Astrocyte (in vitro differentiated cells and primary cell): ENCODE measurements at regions not wholly inside any gene's neighbourhood (a gene's known extent, or its start where the extent isn't known, plus 50 kb on each side); places are given as distances from the start of the nearest gene placed in this dataset.

Experiments
- DNase-seq: peaks from one replicate; pipeline ENCODE4 v3.0.0-alpha.2; 2010; ENCODE audit warnings: low read depth
- FAIRE-seq: peaks from 2 replicates; lab custom pipeline; 2011; peaks lifted over from hg19 to GRCh38; lab: Jason Lieb, UNC
- H2AFZ ChIP-seq: 2 replicates; pipeline ENCODE4 v1.6.0; 2012; ENCODE audit warnings: low read depth, low read length, inconsistent platforms
- H3K27ac ChIP-seq: 2 replicates; pipeline ENCODE4 v1.5.1; 2011; ENCODE audit warnings: low read depth, low read length, inconsistent platforms
- H3K27me3 ChIP-seq: 2 replicates; pipeline ENCODE4 v1.6.0; 2011; ENCODE audit warnings: low read length, inconsistent platforms; ENCODE audit not compliant: insufficient read depth
- H3K36me3 ChIP-seq: 2 replicates; pipeline ENCODE4 v1.5.1; 2011; ENCODE audit warnings: low read length, inconsistent platforms; ENCODE audit not compliant: insufficient read depth
- H3K4me1 ChIP-seq: 2 replicates; pipeline ENCODE4 v1.5.1; 2011; ENCODE audit warnings: low read length, inconsistent platforms; ENCODE audit not compliant: insufficient read depth
- H3K4me2 ChIP-seq: 2 replicates; pipeline ENCODE4 v1.6.0; 2012; ENCODE audit warnings: low read length, inconsistent platforms
- H3K4me3 ChIP-seq: 2 replicates; pipeline ENCODE4 v1.5.1; 2011; ENCODE audit warnings: low read depth, mild to moderate bottlenecking, low read length, inconsistent platforms; ENCODE audit not compliant: insufficient read depth
- H3K79me2 ChIP-seq: 2 replicates; pipeline ENCODE4 v1.6.0; 2012; ENCODE audit warnings: mild to moderate bottlenecking, low read length, inconsistent platforms; ENCODE audit not compliant: insufficient read depth
- H3K9ac ChIP-seq: 2 replicates; pipeline ENCODE4 v1.6.0; 2012; ENCODE audit warnings: mild to moderate bottlenecking, low read length, inconsistent platforms
- H3K9me3 ChIP-seq: 2 replicates; pipeline ENCODE4 v1.5.1; 2012; ENCODE audit warnings: low read depth, mild to moderate bottlenecking, low read length, inconsistent platforms; ENCODE audit not compliant: insufficient read depth
- H4K20me1 ChIP-seq: 2 replicates; pipeline ENCODE4 v1.6.0; 2012; ENCODE audit warnings: low read length, inconsistent platforms; ENCODE audit not compliant: insufficient read depth
- H3K27ac Mint-ChIP-seq: one replicate; pipeline ENCODE4 v1.8.0; 2021; ENCODE audit warnings: mild to moderate bottlenecking, mixed read lengths; ENCODE audit not compliant: unreplicated experiment
- H3K27me3 Mint-ChIP-seq: one replicate; pipeline ENCODE4 v1.8.0; 2021; ENCODE audit warnings: low read depth, mixed read lengths; ENCODE audit not compliant: unreplicated experiment
- H3K36me3 Mint-ChIP-seq: one replicate; pipeline ENCODE4 v1.8.0; 2021; ENCODE audit warnings: low read depth, mixed read lengths; ENCODE audit not compliant: unreplicated experiment
- H3K4me1 Mint-ChIP-seq: one replicate; pipeline ENCODE4 v1.8.0; 2021; ENCODE audit warnings: low read depth, mixed read lengths; ENCODE audit not compliant: unreplicated experiment
- H3K4me3 Mint-ChIP-seq: one replicate; pipeline ENCODE4 v1.8.0; 2021; ENCODE audit warnings: mild to moderate bottlenecking, moderate library complexity, mixed read lengths; ENCODE audit not compliant: unreplicated experiment
- H3K9me3 Mint-ChIP-seq: one replicate; pipeline ENCODE4 v1.8.0; 2021; ENCODE audit warnings: mild to moderate bottlenecking, mixed read lengths; ENCODE audit not compliant: unreplicated experiment
- EZH2 ChIP-seq: IDR thresholded peaks from 2 replicates; pipeline ENCODE4 v1.6.1; 2012; ENCODE audit warnings: mild to moderate bottlenecking, low read length, inconsistent platforms; ENCODE audit not compliant: insufficient read depth
- TF ChIP-seq, protein P1 (sequence below): IDR thresholded peaks from 2 replicates; pipeline ENCODE4 v1.5.1; 2011; ENCODE audit warnings: low read depth, mild to moderate bottlenecking, inconsistent platforms, low read length, moderate library complexity; ENCODE audit not compliant: insufficient read depth

DNA sequence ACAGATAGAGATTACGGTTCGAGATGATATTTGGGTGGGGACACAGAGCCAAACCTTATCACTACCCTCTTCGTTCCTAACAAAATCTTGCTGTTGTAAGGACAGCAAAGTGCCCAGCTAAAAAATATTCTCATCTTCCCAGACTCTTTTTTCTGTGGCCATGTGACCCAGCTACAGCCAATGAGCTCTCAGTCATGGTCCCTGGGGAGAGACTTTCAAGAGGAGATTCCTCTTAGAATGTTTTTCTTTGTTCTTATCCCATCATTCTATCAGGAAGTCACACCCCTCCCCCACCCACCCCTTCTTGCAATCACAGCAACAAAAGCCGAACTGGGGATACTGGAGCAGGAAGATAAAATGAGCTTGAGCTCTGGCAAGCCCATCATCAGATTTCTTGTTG is 247.1 kb downstream of the CHRM3 start:
- TF ChIP-seq, protein P1, sequence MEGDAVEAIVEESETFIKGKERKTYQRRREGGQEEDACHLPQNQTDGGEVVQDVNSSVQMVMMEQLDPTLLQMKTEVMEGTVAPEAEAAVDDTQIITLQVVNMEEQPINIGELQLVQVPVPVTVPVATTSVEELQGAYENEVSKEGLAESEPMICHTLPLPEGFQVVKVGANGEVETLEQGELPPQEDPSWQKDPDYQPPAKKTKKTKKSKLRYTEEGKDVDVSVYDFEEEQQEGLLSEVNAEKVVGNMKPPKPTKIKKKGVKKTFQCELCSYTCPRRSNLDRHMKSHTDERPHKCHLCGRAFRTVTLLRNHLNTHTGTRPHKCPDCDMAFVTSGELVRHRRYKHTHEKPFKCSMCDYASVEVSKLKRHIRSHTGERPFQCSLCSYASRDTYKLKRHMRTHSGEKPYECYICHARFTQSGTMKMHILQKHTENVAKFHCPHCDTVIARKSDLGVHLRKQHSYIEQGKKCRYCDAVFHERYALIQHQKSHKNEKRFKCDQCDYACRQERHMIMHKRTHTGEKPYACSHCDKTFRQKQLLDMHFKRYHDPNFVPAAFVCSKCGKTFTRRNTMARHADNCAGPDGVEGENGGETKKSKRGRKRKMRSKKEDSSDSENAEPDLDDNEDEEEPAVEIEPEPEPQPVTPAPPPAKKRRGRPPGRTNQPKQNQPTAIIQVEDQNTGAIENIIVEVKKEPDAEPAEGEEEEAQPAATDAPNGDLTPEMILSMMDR, result no peak
- no peak for TF ChIP-seq EZH2
- FAIRE-seq, result no peak

DNA sequence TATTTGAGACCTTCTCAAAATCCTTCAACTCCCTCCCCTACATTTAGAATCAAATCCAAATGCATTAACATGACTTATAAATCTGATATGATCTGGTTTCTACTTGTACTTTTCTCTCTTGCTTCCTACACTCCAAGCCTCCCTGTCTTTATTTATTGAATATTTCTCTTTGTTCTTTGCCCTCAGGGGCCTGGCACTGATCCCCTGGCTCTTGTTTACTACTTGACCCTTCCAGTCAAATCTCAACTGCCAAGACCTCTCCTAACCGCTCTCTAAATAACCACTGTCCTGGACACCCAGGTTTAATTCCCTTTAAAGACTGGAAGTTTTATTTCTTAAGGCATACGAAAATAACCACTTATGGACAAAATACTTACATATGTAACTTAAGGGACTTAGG is 248.9 kb downstream of the CHRM3 start:
- no peaks in the 10 kb centered on the region for H3K4me1 Mint-ChIP-seq
- no peak overlapping the region for H2AFZ ChIP-seq
- no peak overlapping the region for H3K9ac ChIP-seq
- FAIRE-seq (no peak), DNase-seq (no peak)
- H4K20me1 ChIP-seq, result no peaks in the 10 kb centered on the region
- TF ChIP-seq EZH2, result no peak
- TF ChIP-seq, protein P1, result no peak
- H3K27me3 Mint-ChIP-seq, result no peaks in the 10 kb centered on the region
- H3K4me3 ChIP-seq, result no peak overlapping the region
- no peaks in the 10 kb centered on the region for H3K9me3 ChIP-seq
- peaks cover 10% of the 10 kb centered on the region for H3K9me3 Mint-ChIP-seq
- no peaks in the 10 kb centered on the region for H3K27me3 ChIP-seq
- H3K36me3 ChIP-seq, result no peaks in the 10 kb centered on the region
- no peak overlapping the region for H3K27ac Mint-ChIP-seq
- H3K27ac ChIP-seq, result no peak overlapping the region
- H3K4me1 ChIP-seq, result no peaks in the 10 kb centered on the region
- no peaks in the 10 kb centered on the region for H3K79me2 ChIP-seq
- no peak overlapping the region for H3K4me3 Mint-ChIP-seq
- no peak overlapping the region for H3K4me2 ChIP-seq
- no peaks in the 10 kb centered on the region for H3K36me3 Mint-ChIP-seq

More for the DNA sequence above, 247.1 kb downstream of the CHRM3 start:
- H3K36me3 Mint-ChIP-seq, result no peaks in the 10 kb centered on the region
- Histone ChIP-seq H3K4me2 (no peak overlapping the region), H3K27ac (no peak overlapping the region), H3K4me1 (no peaks in the 10 kb centered on the region), H4K20me1 (no peaks in the 10 kb centered on the region), H3K36me3 (no peaks in the 10 kb centered on the region), H3K9me3 (no peaks in the 10 kb centered on the region), H2AFZ (no peak overlapping the region), H3K27me3 (no peaks in the 10 kb centered on the region), H3K9ac (no peak overlapping the region), H3K79me2 (no peaks in the 10 kb centered on the region), H3K4me3 (no peak overlapping the region)
- peaks cover 6% of the 10 kb centered on the region for H3K9me3 Mint-ChIP-seq
- no peak overlapping the region for H3K27ac Mint-ChIP-seq
- H3K4me1 Mint-ChIP-seq, result no peaks in the 10 kb centered on the region
- DNase-seq, result no peak
- H3K27me3 Mint-ChIP-seq, result no peaks in the 10 kb centered on the region
- no peak overlapping the region for H3K4me3 Mint-ChIP-seq

DNA sequence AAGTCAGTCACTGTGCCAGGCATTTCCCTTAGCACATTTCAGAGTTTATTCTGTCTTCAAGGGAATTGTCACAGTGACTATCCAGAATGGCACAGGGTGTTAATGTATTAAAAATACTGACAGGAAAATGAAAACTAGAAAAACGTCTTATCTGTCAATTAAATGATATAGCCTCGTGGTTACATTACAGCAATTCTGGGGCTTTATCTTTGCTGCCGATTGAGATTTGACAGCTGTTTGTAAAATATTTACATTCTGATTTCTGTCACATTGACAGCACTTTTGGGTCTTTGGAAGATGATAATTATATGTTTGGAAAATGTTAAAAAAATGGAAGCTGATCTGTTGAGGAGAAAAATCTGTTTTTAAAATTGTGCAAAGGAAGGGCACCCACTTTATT is 250.0 kb downstream of the CHRM3 start:
- Mint-ChIP-seq H3K4me1 (no peaks in the 10 kb centered on the region), H3K9me3 (peaks cover 10% of the 10 kb centered on the region), H3K27me3 (no peaks in the 10 kb centered on the region), H3K27ac (no peak overlapping the region), H3K36me3 (no peaks in the 10 kb centered on the region), H3K4me3 (no peak overlapping the region)
- Histone ChIP-seq H3K27me3 (no peaks in the 10 kb centered on the region), H4K20me1 (no peaks in the 10 kb centered on the region), H3K4me3 (no peak overlapping the region), H3K27ac (no peak overlapping the region), H3K4me1 (no peaks in the 10 kb centered on the region), H3K9ac (no peak overlapping the region), H3K4me2 (no peak overlapping the region), H3K36me3 (no peaks in the 10 kb centered on the region), H3K79me2 (no peaks in the 10 kb centered on the region), H3K9me3 (no peaks in the 10 kb centered on the region), H2AFZ (no peak overlapping the region)
- no peak for FAIRE-seq
- TF ChIP-seq, protein P1, result no peak
- TF ChIP-seq EZH2, result no peak
- no peak for DNase-seq
